ENCODE measurements at regions not wholly inside any gene's neighbourhood (a gene's known extent, or its start where the extent isn't known, plus 50 kb on each side); places are given as distances from the start of the nearest gene placed in this dataset.

DNA sequence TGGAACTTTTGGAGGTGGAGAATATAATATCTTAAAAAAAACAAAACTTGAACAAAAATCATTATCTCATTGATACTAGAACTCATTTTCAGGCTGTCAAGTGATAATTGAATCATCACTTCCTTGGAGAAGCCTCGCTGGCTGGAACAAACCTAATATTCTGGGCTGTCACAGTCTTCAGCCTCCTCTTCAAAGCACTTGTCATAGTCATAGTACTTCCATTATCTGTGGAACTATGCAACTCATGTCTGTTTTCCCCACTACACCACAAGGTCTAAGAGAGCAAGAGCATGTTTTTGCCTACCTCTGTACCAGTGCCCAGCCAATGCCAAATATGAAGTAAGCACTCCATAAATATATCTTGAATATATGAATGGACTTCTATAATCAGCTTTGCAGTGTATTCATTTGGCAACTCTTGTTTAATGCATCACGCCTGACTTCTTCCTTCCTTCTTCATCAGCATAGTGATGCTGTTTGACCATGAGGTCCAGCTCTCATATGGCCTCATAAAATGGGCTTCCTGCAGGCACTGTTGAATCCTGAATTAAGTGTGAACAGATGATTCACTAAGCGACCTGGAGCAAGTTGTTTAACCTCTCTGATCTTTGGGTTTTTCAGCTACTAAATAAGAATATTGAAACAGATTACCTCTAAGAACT lies 86.6 kb upstream of the SNRK start:
- BruUV-seq (replicated peaks), result no TSS peak
- Histone ChIP-seq H3K36me3 (ENCODE audit: insufficient read depth, low read length, poor library complexity, severe bottlenecking) (no peaks in the 10 kb centered on the region), H3K4me1 (ENCODE audit: insufficient read depth, low read length, poor library complexity, severe bottlenecking) (no peaks in the 10 kb centered on the region), H3K9me3 (ENCODE audit: low read depth, low read length, poor library complexity, severe bottlenecking) (no peaks in the 10 kb centered on the region), H3K4me3 (ENCODE audit: low read depth, low read length, poor library complexity, severe bottlenecking) (no peak overlapping the region), H3K27me3 (replicated peaks; ENCODE audit: insufficient read depth, low read depth, low read length, poor library complexity) (no peaks in the 10 kb centered on the region), H3K27ac (ENCODE audit: low read depth, low read length, poor library complexity, severe bottlenecking) (no peak overlapping the region)
- ChIA-PET POLR2A (ENCODE audit: low non-redundant PET) (no interaction called here), CTCF (no interaction called here)
- no peak for DNase-seq (ENCODE audit: low spot score)
- intact Hi-C loops (cut with micrococcal nuclease; ENCODE audit: unreplicated experiment), result no loop called here
- TF ChIP-seq, protein P1, sequence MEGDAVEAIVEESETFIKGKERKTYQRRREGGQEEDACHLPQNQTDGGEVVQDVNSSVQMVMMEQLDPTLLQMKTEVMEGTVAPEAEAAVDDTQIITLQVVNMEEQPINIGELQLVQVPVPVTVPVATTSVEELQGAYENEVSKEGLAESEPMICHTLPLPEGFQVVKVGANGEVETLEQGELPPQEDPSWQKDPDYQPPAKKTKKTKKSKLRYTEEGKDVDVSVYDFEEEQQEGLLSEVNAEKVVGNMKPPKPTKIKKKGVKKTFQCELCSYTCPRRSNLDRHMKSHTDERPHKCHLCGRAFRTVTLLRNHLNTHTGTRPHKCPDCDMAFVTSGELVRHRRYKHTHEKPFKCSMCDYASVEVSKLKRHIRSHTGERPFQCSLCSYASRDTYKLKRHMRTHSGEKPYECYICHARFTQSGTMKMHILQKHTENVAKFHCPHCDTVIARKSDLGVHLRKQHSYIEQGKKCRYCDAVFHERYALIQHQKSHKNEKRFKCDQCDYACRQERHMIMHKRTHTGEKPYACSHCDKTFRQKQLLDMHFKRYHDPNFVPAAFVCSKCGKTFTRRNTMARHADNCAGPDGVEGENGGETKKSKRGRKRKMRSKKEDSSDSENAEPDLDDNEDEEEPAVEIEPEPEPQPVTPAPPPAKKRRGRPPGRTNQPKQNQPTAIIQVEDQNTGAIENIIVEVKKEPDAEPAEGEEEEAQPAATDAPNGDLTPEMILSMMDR (conservative IDR thresholded peaks at IDR 0.05; ENCODE audit: low read depth, low read length), result no peak
- no peak for TF ChIP-seq EZH2 (IDR thresholded peaks at IDR 0.05; ENCODE audit: borderline replicate concordance, low read depth, low read length, poor library complexity, severe bottlenecking)

DNA sequence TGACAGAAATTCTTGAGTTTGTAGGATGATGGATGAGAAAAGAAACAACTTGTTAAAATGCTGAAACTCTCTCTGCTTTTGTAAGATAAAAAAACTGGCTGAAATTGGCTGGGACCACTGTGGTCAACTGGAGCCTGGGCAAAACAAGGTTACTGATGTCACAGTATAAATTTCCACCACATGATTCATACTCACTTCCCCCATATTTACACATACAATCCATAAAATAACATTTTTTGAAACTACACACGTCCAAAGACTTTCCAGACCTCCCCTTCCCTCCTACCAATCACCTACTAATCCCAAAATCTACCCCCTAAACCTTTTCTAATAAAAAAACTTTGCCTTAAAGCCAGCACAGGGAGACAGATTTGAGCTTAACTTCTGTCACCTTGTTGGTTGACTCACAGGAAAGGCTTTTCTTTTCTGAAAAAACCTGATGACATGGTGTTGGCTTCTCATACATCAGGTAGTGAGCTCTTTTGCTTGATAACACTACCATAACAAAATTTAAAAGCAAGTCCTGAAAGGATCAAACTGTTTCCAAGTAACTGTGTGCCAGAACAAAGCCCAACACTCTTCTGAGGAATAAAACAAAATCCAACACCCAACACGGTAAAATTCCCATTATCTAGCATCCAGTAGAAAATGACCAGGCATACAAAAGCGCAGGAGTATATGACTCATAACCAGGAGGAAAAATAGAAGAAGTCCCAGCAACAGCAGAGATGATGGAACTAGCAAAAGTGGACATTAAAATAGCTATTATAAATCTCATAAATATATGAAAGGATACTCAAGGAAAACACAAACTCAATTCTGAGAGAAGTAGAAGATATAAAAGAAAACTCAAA lies 87.3 kb upstream of the SNRK start:
- Histone ChIP-seq H3K36me3 (ENCODE audit: insufficient read depth, low read length, poor library complexity, severe bottlenecking) (no peaks in the 10 kb centered on the region), H3K9me3 (ENCODE audit: low read depth, low read length, poor library complexity, severe bottlenecking) (no peaks in the 10 kb centered on the region), H3K27ac (ENCODE audit: low read depth, low read length, poor library complexity, severe bottlenecking) (no peak overlapping the region), H3K27me3 (replicated peaks; ENCODE audit: insufficient read depth, low read depth, low read length, poor library complexity) (no peaks in the 10 kb centered on the region), H3K4me1 (ENCODE audit: insufficient read depth, low read length, poor library complexity, severe bottlenecking) (no peaks in the 10 kb centered on the region), H3K4me3 (ENCODE audit: low read depth, low read length, poor library complexity, severe bottlenecking) (no peak overlapping the region)
- BruUV-seq (replicated peaks), result no TSS peak
- DNase-seq (ENCODE audit: low spot score), result no peak
- TF ChIP-seq, protein P1 (conservative IDR thresholded peaks at IDR 0.05; ENCODE audit: low read depth, low read length), result no peak
- TF ChIP-seq EZH2 (IDR thresholded peaks at IDR 0.05; ENCODE audit: borderline replicate concordance, low read depth, low read length, poor library complexity, severe bottlenecking), result no peak
- intact Hi-C loops (cut with micrococcal nuclease; ENCODE audit: unreplicated experiment), result no loop called here
- POLR2A ChIA-PET (ENCODE audit: low non-redundant PET), result no interaction called here
- CTCF ChIA-PET, result no interaction called here

DNA sequence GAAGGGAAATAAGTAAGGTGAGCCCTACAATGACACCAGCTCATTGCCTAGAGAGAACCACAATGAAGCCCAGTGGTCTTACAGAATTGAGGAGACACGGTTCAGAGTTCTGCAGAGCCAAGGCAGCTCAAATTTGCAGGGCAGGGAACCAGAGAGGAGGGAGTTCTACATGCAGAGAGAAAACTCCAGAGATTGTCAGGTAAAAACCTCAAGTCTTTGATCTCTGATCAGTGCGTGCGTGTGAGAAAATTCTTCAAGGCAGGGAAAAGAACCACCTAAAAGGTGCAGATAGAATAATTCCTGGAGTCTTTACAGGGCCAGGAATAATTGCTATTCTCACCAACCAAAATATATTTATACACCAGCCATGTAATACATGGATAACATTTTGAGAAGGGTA lies 88.0 kb upstream of the SNRK start:
- intact Hi-C loops (cut with micrococcal nuclease; ENCODE audit: unreplicated experiment), result no loop called here
- Histone ChIP-seq H3K27ac (ENCODE audit: low read depth, low read length, poor library complexity, severe bottlenecking) (no peak overlapping the region), H3K27me3 (replicated peaks; ENCODE audit: insufficient read depth, low read depth, low read length, poor library complexity) (no peaks in the 10 kb centered on the region), H3K36me3 (ENCODE audit: insufficient read depth, low read length, poor library complexity, severe bottlenecking) (no peaks in the 10 kb centered on the region), H3K4me3 (ENCODE audit: low read depth, low read length, poor library complexity, severe bottlenecking) (no peak overlapping the region), H3K4me1 (ENCODE audit: insufficient read depth, low read length, poor library complexity, severe bottlenecking) (no peaks in the 10 kb centered on the region), H3K9me3 (ENCODE audit: low read depth, low read length, poor library complexity, severe bottlenecking) (no peaks in the 10 kb centered on the region)
- ChIA-PET CTCF (no interaction called here), POLR2A (ENCODE audit: low non-redundant PET) (no interaction called here)
- TF ChIP-seq EZH2 (IDR thresholded peaks at IDR 0.05; ENCODE audit: borderline replicate concordance, low read depth, low read length, poor library complexity, severe bottlenecking), result no peak
- TF ChIP-seq, protein P1 (conservative IDR thresholded peaks at IDR 0.05; ENCODE audit: low read depth, low read length), result no peak
- BruUV-seq (replicated peaks), result no TSS peak
- no peak for DNase-seq (ENCODE audit: low spot score)

Measured in A673 (cell line).